SU-DHL-6 (cell line): ENCODE measurements at regions not wholly inside any gene's neighbourhood (a gene's known extent, or its start where the extent isn't known, plus 50 kb on each side); places are given as distances from the start of the nearest gene placed in this dataset.
"Not testable (repeated sequence)": the region's sequence is repeated elsewhere in the genome, so short reads cannot be mapped to it uniquely, and the experiment has no call there.

Experiments
- H2AFZ ChIP-seq: fragments of 200-600 bp; sonication (generic); 2 replicates; pipeline ENCODE4 v1.6.1; 2014; ENCODE audit warnings: low read depth, mild to moderate bottlenecking, moderate library complexity, mixed read lengths, antibody characterized with exemption, low read length; ENCODE audit not compliant: severe bottlenecking
- H3F3A ChIP-seq: fragments of 200-600 bp; shearing (Covaris generic); 2 replicates; pipeline ENCODE4 v1.6.0; 2016; ENCODE audit warnings: antibody characterized with exemption, mild to moderate bottlenecking; ENCODE audit not compliant: insufficient read depth
- H3K27ac ChIP-seq: fragments of 200-600 bp; sonication (generic); 2 replicates; pipeline ENCODE4 v1.5.1; 2016; ENCODE audit warnings: low read depth, mild to moderate bottlenecking, low read length, moderate library complexity, mixed read lengths
- H3K27me3 ChIP-seq: fragments of 200-600 bp; sonication (generic), shearing (Covaris generic); 2 replicates; pipeline ENCODE4 v1.6.0; 2014; ENCODE audit warnings: mild to moderate bottlenecking, low read length
- H3K36me3 ChIP-seq: fragments of 200-600 bp; sonication (generic); 2 replicates; pipeline ENCODE4 v1.6.1; 2014; ENCODE audit warnings: mild to moderate bottlenecking, low read length, mixed read lengths
- H3K4me2 ChIP-seq: fragments of 300-600, 200-600 bp; shearing (Covaris generic), sonication (generic); 2 replicates; pipeline ENCODE4 v1.6.0; 2014; ENCODE audit warnings: low read length, low read depth, mild to moderate bottlenecking; ENCODE audit not compliant: poor library complexity, severe bottlenecking
- H3K4me3 ChIP-seq: fragments of 200-600 bp; sonication (generic); 2 replicates; pipeline ENCODE4 v1.5.1; 2014; ENCODE audit warnings: antibody characterized with exemption, low read length, mild to moderate bottlenecking, mixed read lengths; ENCODE audit not compliant: insufficient read depth, poor library complexity, severe bottlenecking
- H3K79me2 ChIP-seq: fragments of 200-600 bp; sonication (generic); 2 replicates; pipeline ENCODE4 v1.6.1; 2014; ENCODE audit warnings: mild to moderate bottlenecking, low read length, moderate library complexity; ENCODE audit not compliant: insufficient read depth
- H3K9ac ChIP-seq: fragments of 200-600 bp; sonication (generic); 2 replicates; pipeline ENCODE4 v1.7.0; 2014; ENCODE audit warnings: mild to moderate bottlenecking, low read length
- H3K9me2 ChIP-seq: fragments of 200-600 bp; sonication (generic); replicated peaks from 2 replicates; pipeline ENCODE4 v1.6.1; 2014; ENCODE audit warnings: low read length; ENCODE audit not compliant: insufficient read depth
- H3K9me3 ChIP-seq: fragments of 200-600 bp; sonication (generic); 2 replicates; pipeline ENCODE4 v1.6.1; 2014; ENCODE audit warnings: low read length, mixed read lengths; ENCODE audit not compliant: insufficient read depth
- H4K20me1 ChIP-seq: fragments of 200-600 bp; sonication (generic); 2 replicates; pipeline ENCODE4 v1.6.1; 2014; ENCODE audit warnings: low read depth, mild to moderate bottlenecking, antibody characterized with exemption, low read length, moderate library complexity, mixed read lengths
- CTCF ChIP-seq: fragments of 200-600 bp; sonication (generic); IDR thresholded peaks from one replicate; pipeline ENCODE4 v1.5.1; 2017; ENCODE audit warnings: antibody characterized with exemption, mild to moderate bottlenecking, low read length, moderate library complexity; ENCODE audit not compliant: insufficient read depth, poor library complexity, severe bottlenecking
- EZH2phosphoT487 ChIP-seq: fragments of 200-600 bp; sonication (generic), shearing (Covaris generic); conservative IDR thresholded peaks from 2 replicates; pipeline ENCODE4 v1.6.1; 2018; ENCODE audit warnings: mild to moderate bottlenecking, antibody characterized with exemption, low read length, moderate library complexity, mixed read lengths

GRCh38 chr6:60670036-60670435 is 1616.0 kb downstream of the KHDRBS2 start:
- no peaks in the 10 kb centered on the region for H3K36me3 ChIP-seq

GRCh38 chr6:60668428-60668827 is 1617.6 kb downstream of the KHDRBS2 start:
- H3K9me2 ChIP-seq = no peaks in the 10 kb centered on the region
- TF ChIP-seq EZH2phosphoT487 (no peak), CTCF (no peak)

More at GRCh38 chr6:60670036-60670435, 1616.0 kb downstream of the KHDRBS2 start:
- no peak overlapping the region for H3K4me3 ChIP-seq
- H3K79me2 ChIP-seq = no peaks in the 10 kb centered on the region
- no peaks in the 10 kb centered on the region for H4K20me1 ChIP-seq
- H3K4me2 ChIP-seq = no peak overlapping the region
- no peak overlapping the region for H3K27ac ChIP-seq
- H3K9ac ChIP-seq = no peak overlapping the region
- H3F3A ChIP-seq = no peaks in the 10 kb centered on the region
- no peak for TF ChIP-seq CTCF
- TF ChIP-seq EZH2phosphoT487 = no peak
- no peaks in the 10 kb centered on the region for H3K9me3 ChIP-seq
- H3K27me3 ChIP-seq = no peaks in the 10 kb centered on the region
- no peaks in the 10 kb centered on the region for H3K9me2 ChIP-seq
- H2AFZ ChIP-seq = no peak overlapping the region

GRCh38 chr6:60663199-60663598 is 1622.8 kb downstream of the KHDRBS2 start:
- H3K4me2 ChIP-seq, H3K27me3 ChIP-seq, H3K9me3 ChIP-seq, H3K9me2 ChIP-seq, H3K9ac ChIP-seq, H3K79me2 ChIP-seq, H3K36me3 ChIP-seq, H3K27ac ChIP-seq, H2AFZ ChIP-seq, H3F3A ChIP-seq, H3K4me3 ChIP-seq, H4K20me1 ChIP-seq: not testable (repeated sequence)

More at GRCh38 chr6:60668428-60668827, 1617.6 kb downstream of the KHDRBS2 start:
- Histone ChIP-seq H4K20me1 (no peaks in the 10 kb centered on the region), H2AFZ (no peak overlapping the region), H3K9ac (no peak overlapping the region), H3K27ac (no peak overlapping the region), H3K79me2 (no peaks in the 10 kb centered on the region), H3K4me2 (no peak overlapping the region), H3K36me3 (no peaks in the 10 kb centered on the region), H3K27me3 (no peaks in the 10 kb centered on the region), H3F3A (no peaks in the 10 kb centered on the region), H3K4me3 (no peak overlapping the region), H3K9me3 (no peaks in the 10 kb centered on the region)

GRCh38 chr6:60643870-60644269 is 1642.2 kb downstream of the KHDRBS2 start:
- Histone ChIP-seq H2AFZ (no peak overlapping the region), H4K20me1 (no peaks in the 10 kb centered on the region), H3K9me3 (no peaks in the 10 kb centered on the region), H3K27ac (no peak overlapping the region), H3K27me3 (no peaks in the 10 kb centered on the region), H3K36me3 (no peaks in the 10 kb centered on the region), H3K9ac (no peak overlapping the region), H3F3A (no peaks in the 10 kb centered on the region), H3K4me3 (no peak overlapping the region), H3K9me2 (no peaks in the 10 kb centered on the region), H3K4me2 (no peak overlapping the region), H3K79me2 (no peaks in the 10 kb centered on the region)
- TF ChIP-seq EZH2phosphoT487 (no peak), CTCF (no peak)

GRCh38 chr6:60639185-60639584 is 1646.8 kb downstream of the KHDRBS2 start:
- not testable (repeated sequence) for H3F3A ChIP-seq, H3K9ac ChIP-seq, H3K4me3 ChIP-seq, H3K27me3 ChIP-seq, H2AFZ ChIP-seq, H3K9me3 ChIP-seq, H3K27ac ChIP-seq, H3K4me2 ChIP-seq, H4K20me1 ChIP-seq, H3K36me3 ChIP-seq, H3K79me2 ChIP-seq, H3K9me2 ChIP-seq
